DLD1 (cell line): ENCODE measurements at regions not wholly inside any gene's neighbourhood (a gene's known extent, or its start where the extent isn't known, plus 50 kb on each side); places are given as distances from the start of the nearest gene placed in this dataset.
"Not testable (repeated sequence)": the region's sequence is repeated elsewhere in the genome, so short reads cannot be mapped to it uniquely, and the experiment has no call there.

Experiments
- in situ Hi-C: cut with HindIII; loops from 2 replicates; pipeline ENCODE4 v1.10.0; 2017; ENCODE audit warnings: low sequenced_read_pairs

GRCh38 chr3:150303768-150304167, 104.3 kb upstream of the TSC22D2 start:
- in situ Hi-C loops, result no loop called here

DNA sequence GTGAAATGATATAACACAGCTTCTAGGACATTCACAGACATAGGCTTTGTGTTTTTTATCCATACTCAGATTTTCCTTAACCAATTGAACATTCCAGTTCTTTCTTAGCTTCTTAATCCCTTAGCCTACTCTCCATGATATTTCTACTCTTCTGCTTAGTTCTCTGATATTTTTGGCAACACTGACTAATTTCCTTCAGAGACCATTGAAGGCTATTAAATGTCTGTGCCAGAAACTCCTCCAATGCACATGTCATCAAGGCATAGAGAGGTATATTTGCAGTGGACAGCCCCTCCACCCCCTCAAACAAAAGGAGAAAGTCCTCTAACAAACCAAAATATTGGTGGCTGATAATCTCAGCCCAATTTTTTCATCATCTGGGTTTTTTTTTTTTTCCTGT, 105.9 kb upstream of the TSC22D2 start:
- in situ Hi-C loops, result no loop called here

GRCh38 chr3:150300852-150301517, 107.1 kb upstream of the TSC22D2 start:
- in situ Hi-C loops, result no loop called here

DNA sequence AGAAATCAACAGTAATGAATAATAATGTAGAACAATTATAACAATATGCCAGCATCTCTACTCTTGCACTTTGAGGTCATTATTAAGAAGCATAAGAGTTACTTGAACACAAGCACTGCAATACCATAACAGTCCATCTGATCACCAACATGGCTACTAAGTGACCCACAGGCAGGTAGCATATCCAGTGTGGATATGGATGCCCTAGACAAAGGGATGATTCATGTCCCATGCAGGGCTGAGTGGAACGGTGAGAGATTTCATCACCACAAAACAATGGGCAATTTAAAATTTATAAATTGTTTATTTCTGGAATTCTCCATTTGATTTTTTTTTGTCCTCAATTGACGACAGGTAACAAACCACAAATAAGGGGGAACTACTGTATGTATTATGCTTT, 107.7 kb upstream of the TSC22D2 start:
- in situ Hi-C loops, result no loop called here

DNA sequence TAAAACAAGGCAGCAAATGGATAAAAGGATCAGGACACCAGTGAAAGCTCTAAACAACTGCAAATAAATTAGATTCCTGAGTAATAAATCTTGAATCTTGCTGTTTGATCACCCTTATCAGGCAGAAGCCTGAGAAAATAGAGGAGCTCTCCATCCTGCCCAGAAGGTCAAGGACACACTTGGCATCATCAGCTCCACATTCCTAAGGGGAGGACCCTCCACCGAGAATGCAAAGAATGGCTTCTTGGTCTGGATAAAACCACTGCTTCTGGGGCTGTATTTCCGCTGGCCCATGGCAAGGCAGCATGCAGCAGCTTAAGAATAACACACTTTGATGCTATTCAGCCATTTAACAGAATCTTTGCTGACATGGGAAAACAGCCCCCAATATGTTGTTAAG, 108.9 kb upstream of the TSC22D2 start:
- in situ Hi-C loops, result no loop called here

- in situ Hi-C loops, result no loop called here
Observed at GRCh38 chr3:150296966-150297365, 111.1 kb upstream of the TSC22D2 start.

DNA sequence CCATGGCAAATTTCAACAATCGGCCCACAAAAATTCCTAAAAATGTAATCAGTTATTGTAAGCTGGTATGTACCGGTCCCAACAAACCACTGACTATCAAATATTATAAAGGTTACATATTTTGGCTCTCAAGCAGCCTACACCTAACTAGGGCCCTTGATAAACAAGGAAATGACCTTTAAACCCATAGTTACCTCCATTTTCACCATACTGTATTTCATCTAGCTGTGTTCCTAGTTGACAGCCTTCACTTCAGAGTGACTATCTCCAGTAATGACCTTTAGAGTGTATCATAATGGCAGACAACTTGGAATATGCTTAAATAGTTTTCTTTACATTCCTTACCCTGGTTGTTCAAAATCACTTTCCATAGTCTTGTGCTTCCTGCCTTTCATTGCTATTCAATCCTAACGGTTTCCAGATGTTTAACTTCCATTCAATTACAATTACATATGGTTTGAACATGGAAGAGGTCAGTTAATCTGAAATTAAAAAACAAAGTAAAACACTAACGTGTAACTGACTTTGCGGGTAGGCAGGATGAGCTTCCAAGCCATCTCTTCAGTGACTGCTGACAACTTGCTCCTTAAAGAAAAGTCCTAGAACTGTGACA, 111.9 kb upstream of the TSC22D2 start:
- in situ Hi-C loops, result no loop called here

GRCh38 chr3:150293401-150294001, 114.6 kb upstream of the TSC22D2 start:
- in situ Hi-C loops, result no loop called here

GRCh38 chr3:150292891-150293290, 115.2 kb upstream of the TSC22D2 start:
- in situ Hi-C loops, result no loop called here

GRCh38 chr3:150291515-150291914, 116.6 kb upstream of the TSC22D2 start:
- in situ Hi-C loops, result no loop called here

DNA sequence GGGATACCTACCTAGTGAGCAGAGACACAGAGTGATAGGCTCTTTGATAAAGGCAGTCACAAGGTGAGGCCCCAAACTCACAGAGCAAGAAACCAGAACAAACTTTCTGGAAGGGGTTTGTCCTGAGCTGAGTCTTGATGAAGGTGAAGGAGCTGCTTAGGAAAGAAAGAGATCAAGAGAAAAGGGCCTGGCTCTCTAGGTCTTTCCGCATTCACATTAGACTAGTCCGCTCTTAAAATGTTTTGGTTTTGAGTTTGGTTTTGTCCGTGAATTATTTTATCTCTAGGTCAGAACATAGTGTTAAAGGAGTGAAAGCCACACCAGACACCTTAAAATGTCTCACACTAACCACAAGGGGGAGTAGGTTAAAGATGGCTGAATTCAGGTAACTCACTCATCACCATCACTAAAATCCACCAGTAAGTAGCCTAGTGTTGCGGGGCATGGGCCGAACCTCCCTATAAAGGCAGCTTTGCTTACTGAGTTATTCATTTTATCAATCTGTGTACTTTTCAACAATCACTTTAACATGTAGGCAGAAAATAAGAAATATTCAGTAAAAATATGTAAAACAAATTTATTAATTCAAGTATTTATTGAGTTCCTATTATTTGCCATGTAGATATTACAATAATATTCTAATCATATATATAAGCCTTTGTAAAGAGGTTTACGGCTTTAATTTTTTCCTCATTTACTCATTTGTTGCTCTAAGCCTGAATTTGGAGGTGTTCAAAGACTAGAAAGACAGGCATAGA, 121.5 kb upstream of the TSC22D2 start:
- in situ Hi-C loops, result no loop called here

DNA sequence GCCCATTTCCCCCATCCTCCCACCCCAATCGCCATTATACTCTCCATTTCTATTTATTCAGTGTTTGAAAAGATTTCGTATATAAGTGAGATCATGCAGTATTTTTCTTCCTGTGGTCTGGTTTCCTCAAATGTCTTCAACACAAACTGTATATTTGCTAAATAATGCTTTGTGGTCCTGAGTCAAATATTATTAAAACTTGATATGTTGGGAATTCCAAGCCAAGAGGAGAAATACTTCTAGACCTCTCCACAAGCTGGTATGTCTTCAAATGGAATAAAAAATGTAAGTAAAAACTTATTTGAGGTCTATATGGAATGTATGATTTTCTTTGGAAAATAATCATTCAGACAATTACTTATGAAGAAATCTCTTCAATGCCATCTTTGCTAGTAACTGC, 122.5 kb upstream of the TSC22D2 start:
- in situ Hi-C loops, result no loop called here

- in situ Hi-C loops, result no loop called here
Observed at GRCh38 chr3:150278843-150279381, 129.2 kb upstream of the TSC22D2 start.

DNA sequence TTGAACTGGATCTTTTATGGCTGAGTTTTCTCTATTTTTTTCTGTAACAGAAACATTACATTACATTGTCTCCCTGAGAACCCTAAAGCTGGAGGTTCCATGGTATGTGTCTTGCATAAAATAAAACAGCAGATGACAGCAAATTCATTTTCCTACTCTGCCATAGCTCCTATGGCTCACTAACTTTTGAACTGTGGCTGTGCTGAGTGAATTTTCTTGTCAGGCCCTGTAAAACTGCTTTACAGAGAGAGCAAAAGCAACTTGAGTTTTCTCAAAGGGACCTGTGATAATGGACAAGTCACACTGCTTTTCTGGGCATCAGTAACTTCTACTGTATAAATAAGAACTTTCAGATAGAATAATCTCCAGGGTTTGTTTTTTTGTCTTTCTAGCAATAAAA, 129.9 kb upstream of the TSC22D2 start:
- in situ Hi-C loops, result no loop called here

DNA sequence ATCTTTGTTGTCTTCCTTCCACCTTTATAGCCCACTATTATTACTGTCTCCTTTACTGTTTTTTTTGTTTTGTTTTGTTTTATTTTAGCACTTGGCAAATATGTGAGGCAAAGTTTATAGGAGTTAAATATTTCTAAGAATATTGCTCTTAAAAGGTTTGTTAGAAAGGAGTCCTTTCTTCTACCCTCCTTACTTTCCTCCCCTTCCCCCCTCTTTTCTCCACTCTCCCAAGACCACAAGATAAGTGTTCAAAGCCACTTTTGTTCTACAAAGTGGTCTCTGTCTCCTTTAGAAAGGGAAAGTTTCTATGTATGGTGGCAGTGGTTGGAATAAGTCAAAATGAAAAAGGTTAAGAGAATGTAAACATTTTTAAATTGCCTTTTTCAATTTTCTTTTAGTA, 130.7 kb upstream of the TSC22D2 start:
- in situ Hi-C loops, result no loop called here

- in situ Hi-C loops, result no loop called here
Observed at GRCh38 chr3:150275941-150276340, 132.2 kb upstream of the TSC22D2 start.

DNA sequence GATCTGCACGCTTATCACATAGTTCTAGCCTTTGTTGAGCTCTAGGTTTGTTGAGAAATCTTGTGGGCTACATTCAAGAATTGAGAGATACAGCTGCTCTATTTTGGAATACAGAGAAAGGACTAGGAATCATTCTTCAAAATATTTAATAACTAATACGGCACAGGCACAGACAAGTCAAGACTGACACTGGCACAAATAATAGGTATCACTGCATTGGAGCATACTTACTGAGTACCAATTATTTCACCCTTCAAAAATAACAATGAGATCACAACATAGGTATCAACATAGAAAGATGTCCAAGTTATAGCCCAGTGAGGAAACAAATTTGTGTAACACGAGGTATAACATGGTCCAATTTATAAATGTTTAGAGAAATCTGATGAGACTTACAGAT, 133.7 kb upstream of the TSC22D2 start:
- in situ Hi-C loops, result no loop called here

- in situ Hi-C loops, result no loop called here
Observed at GRCh38 chr3:150273396-150273795, 134.7 kb upstream of the TSC22D2 start.

- in situ Hi-C loops, result no loop called here
Observed at GRCh38 chr3:150271591-150271960, 136.5 kb upstream of the TSC22D2 start.

DNA sequence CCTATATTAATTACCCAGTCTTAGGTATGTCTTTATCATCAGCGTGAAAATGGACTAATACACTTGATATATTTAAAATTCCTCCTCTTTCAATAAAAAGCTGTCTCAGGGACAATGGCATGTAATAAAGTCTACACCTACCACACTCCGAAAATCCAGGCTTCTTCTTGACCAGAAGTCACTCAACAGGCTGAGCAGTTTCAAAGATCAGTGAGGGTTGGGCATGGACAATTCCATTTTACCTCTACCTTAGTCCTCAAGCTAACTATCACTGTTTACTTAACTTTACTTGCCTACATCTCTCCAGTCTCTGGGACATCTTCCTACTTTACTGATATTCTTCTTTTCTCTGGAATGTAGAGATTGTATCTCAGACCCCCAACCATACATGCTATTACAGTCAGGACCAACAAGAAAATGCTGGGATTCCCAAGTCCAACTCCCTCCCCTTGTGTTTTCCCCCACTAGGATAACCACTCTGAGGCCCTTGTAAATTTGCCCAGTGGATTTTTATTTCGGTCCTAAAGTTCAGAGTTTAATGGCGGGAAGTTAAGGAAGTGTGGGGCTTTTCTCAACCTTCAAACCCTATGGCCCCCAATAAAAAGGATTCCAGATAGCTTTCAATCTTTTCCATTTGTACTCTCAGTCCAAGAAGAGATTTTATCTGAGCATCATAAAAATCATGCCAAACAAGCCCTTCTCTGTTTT, 137.1 kb upstream of the TSC22D2 start:
- in situ Hi-C loops, result no loop called here

- in situ Hi-C loops, result not testable (repeated sequence)
Observed at GRCh38 chr3:150270444-150270843, 137.7 kb upstream of the TSC22D2 start.
